ENCODE measurements at regions not wholly inside any gene's neighbourhood (a gene's known extent, or its start where the extent isn't known, plus 50 kb on each side); places are given as distances from the start of the nearest gene placed in this dataset.

DNA sequence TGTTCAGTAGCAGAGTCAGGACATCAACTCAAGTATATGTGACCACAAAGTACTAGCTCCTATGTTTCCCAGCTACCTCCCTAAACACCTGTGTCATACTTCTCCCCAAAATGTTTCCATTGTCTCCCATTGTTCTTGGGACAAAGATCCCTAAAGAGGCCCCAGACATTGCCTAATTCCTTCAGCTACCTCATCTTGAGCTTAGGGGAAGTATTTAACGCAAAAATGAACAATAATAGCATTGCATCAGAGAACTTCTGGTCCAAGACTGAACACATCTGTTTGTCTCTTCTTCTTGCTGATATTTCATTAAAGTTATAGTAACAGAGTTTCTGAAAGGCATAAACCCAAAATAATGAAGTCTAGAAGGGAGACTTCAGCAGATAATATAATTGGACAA lies 430.8 kb downstream of the MTRR start:
- TF ChIP-seq CBX5 (IDR thresholded peaks at IDR 0.05; ENCODE audit: low read depth) = no peak
- no peak for TF ChIP-seq POLR2A (IDR thresholded peaks at IDR 0.05; ENCODE audit: low read depth, low read length)
- no peak for TF ChIP-seq HDAC2 (IDR thresholded peaks at IDR 0.05)
- TF ChIP-seq RFX5 (IDR thresholded peaks at IDR 0.05; ENCODE audit: low read depth, low read length) = no peak
- TF ChIP-seq SREBF1 (IDR thresholded peaks at IDR 0.05; ENCODE audit: low read length) = no peak
- no peak for TF ChIP-seq CTCF (IDR thresholded peaks at IDR 0.05 in 2 of 3, conservative IDR thresholded peaks at IDR 0.05 in 1 of 3; ENCODE audit: control insufficient read depth in 2 of 3, extremely low read depth in 1 of 3, insufficient read depth in 1 of 3, low read depth in 3 of 3, low read length in 3 of 3)

Measured in GM12878 (cell line).